Esophagus muscularis mucosa (tissue), 3 donors: ENCODE measurements at regions not wholly inside any gene's neighbourhood (a gene's known extent, or its start where the extent isn't known, plus 50 kb on each side); places are given as distances from the start of the nearest gene placed in this dataset.

ENCODE experiments used
- POLR2A ChIP-seq: fragments of 450-650 bp; IDR thresholded peaks from one replicate; pipeline ENCODE4 v1.6.1; 2017; ENCODE audit warnings: antibody characterized with exemption, moderate library complexity, mild to moderate bottlenecking, low read depth
- POLR2AphosphoS5 ChIP-seq, 2 donors: sonication (generic); formaldehyde crosslinking; IDR thresholded peaks; one replicate each; pipeline ENCODE4 v1.6.1; 2017; ENCODE audit warnings: antibody characterized with exemption in 2 of 2
- TF ChIP-seq, protein P1 (sequence below), 3 experiments: fragments of 200-600 bp in 2 of 3; fragments of 450-650 bp in 1 of 3; sonication (generic) in 2 of 3; IDR thresholded peaks; one replicate each; pipeline ENCODE4 v1.5.1; 2017 to 2019; ENCODE audit warnings: antibody characterized with exemption in 3 of 3, mild to moderate bottlenecking in 2 of 3, moderate library complexity in 1 of 3

DNA sequence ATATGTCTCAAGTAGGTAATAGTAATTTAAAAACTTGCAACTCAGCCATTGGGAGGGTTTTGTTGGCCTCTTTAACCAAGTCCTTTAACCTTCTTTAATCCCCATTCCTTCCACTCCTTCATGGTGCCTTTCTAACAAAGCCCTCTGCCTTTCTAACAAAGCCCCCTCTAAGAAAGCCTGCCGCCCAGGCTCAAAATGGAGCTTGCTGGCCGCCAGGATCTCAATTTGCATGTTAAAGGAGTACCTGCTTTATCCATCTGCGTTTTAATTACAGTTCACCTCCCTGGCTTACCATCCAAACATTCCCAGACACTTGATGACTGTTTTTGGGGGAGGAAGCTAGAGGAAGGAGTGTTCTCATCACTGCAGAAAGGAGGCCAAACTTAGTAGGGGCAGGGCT is 183.4 kb downstream of the PTPN11 start:
- TF ChIP-seq POLR2A (no peak), POLR2AphosphoS5 (IDR thresholded peaks at IDR 0.05) (no peak)
- TF ChIP-seq, protein P1, sequence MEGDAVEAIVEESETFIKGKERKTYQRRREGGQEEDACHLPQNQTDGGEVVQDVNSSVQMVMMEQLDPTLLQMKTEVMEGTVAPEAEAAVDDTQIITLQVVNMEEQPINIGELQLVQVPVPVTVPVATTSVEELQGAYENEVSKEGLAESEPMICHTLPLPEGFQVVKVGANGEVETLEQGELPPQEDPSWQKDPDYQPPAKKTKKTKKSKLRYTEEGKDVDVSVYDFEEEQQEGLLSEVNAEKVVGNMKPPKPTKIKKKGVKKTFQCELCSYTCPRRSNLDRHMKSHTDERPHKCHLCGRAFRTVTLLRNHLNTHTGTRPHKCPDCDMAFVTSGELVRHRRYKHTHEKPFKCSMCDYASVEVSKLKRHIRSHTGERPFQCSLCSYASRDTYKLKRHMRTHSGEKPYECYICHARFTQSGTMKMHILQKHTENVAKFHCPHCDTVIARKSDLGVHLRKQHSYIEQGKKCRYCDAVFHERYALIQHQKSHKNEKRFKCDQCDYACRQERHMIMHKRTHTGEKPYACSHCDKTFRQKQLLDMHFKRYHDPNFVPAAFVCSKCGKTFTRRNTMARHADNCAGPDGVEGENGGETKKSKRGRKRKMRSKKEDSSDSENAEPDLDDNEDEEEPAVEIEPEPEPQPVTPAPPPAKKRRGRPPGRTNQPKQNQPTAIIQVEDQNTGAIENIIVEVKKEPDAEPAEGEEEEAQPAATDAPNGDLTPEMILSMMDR (IDR thresholded peaks at IDR 0.05): no peak
